B cell (primary cell): ENCODE measurements at regions not wholly inside any gene's neighbourhood (a gene's known extent, or its start where the extent isn't known, plus 50 kb on each side); places are given as distances from the start of the nearest gene placed in this dataset.

Source experiments
- EZH2 ChIP-seq: IDR thresholded peaks from 2 replicates; pipeline ENCODE4 v1.6.1; 2012; ENCODE audit warnings: borderline replicate concordance, low read depth, mild to moderate bottlenecking, moderate library complexity, low read length; ENCODE audit not compliant: insufficient read depth, poor library complexity, severe bottlenecking
- TF ChIP-seq, protein P1 (sequence below): fragments of 200-600 bp; IDR thresholded peaks from one replicate; pipeline ENCODE4 v1.8.0; 2022; ENCODE audit warnings: antibody characterized with exemption, mild to moderate bottlenecking

DNA sequence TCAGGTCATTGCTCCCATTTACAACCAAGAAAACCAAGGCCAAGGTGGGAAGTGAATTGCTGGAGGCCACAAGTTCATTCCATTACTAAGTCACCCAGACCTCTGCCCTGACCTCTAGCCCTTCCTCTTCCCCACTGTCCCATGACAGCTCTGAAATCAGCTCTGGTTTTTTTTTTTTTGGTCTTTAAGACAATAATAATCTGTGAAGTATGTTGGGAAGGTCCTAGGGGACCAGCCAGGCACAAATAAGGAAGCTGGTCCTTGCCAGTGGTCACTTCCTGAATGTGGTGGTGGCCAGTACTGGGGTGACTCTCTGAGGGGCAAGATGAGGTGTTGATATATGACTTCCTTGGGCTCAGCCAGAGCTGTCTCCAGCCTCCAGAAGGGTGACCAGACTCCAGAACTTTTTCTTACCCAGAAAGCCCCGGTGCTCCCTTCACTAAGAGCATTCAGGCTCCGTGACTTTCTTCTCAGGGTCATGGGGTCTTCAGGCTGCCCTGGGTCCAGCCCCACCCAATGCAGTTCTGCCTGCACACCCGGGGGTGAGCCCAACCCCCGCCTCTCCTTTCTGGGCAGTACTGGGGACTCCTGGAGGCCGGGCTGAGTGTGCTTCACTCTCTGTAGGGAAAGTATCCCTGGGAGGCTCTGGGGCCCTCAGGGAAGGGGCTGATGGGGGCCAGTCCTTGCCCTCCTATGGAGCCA lies 159.6 kb downstream of the PTPRU start:
- no peak for TF ChIP-seq EZH2
- TF ChIP-seq, protein P1, sequence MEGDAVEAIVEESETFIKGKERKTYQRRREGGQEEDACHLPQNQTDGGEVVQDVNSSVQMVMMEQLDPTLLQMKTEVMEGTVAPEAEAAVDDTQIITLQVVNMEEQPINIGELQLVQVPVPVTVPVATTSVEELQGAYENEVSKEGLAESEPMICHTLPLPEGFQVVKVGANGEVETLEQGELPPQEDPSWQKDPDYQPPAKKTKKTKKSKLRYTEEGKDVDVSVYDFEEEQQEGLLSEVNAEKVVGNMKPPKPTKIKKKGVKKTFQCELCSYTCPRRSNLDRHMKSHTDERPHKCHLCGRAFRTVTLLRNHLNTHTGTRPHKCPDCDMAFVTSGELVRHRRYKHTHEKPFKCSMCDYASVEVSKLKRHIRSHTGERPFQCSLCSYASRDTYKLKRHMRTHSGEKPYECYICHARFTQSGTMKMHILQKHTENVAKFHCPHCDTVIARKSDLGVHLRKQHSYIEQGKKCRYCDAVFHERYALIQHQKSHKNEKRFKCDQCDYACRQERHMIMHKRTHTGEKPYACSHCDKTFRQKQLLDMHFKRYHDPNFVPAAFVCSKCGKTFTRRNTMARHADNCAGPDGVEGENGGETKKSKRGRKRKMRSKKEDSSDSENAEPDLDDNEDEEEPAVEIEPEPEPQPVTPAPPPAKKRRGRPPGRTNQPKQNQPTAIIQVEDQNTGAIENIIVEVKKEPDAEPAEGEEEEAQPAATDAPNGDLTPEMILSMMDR: no peak
